NT2/D1 (cell line): ENCODE measurements at regions not wholly inside any gene's neighbourhood (a gene's known extent, or its start where the extent isn't known, plus 50 kb on each side); places are given as distances from the start of the nearest gene placed in this dataset.

Source experiments
- SUZ12 ChIP-seq: IDR thresholded peaks from 2 replicates; pipeline ENCODE4 v1.6.1; 2011; ENCODE audit not compliant: insufficient read length, insufficient read depth; ENCODE audit errors: extremely low read depth
- YY1 ChIP-seq: IDR thresholded peaks from 2 replicates; pipeline ENCODE4 v1.6.1; 2011; ENCODE audit not compliant: insufficient read length, insufficient read depth
- ZNF274 ChIP-seq: IDR thresholded peaks from 2 replicates; pipeline ENCODE4 v1.6.1; 2011; ENCODE audit warnings: mild to moderate bottlenecking, low read depth, low read length

DNA sequence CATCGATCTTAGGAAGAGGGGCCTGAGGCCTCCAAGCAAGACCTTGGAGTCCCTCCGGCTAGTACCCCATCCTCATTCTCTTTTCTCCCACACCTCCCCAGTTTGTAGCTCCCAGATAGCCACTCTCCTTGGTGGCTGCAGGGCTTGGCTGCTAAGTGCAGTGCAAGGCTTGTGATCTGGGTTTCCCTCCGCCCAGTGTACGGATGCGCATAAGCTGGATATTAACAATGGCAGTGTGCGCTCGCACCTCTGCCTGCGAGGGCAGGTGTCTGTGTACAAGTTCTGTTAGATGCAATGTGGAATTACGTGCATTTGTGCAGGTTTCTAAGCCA, 71.0 kb upstream of the TBCA start:
- TF ChIP-seq YY1 (no peak), SUZ12 (no peak), ZNF274 (no peak)
